GM19463 (cell line): ENCODE measurements at regions not wholly inside any gene's neighbourhood (a gene's known extent, or its start where the extent isn't known, plus 50 kb on each side); places are given as distances from the start of the nearest gene placed in this dataset.
"Not testable (repeated sequence)": the region's sequence is repeated elsewhere in the genome, so short reads cannot be mapped to it uniquely, and the experiment has no call there.

Source experiments
- ATAC-seq: cut with Tn5 transposase; IDR thresholded peaks from one replicate; pipeline ENCODE4 v1.9.1; 2021; ENCODE audit warnings: mild to moderate bottlenecking, moderate library complexity; ENCODE audit not compliant: unreplicated experiment

GRCh38 chr2:129192117-129192516, 787.3 kb upstream of the RAB6C start:
- no peak for ATAC-seq

DNA sequence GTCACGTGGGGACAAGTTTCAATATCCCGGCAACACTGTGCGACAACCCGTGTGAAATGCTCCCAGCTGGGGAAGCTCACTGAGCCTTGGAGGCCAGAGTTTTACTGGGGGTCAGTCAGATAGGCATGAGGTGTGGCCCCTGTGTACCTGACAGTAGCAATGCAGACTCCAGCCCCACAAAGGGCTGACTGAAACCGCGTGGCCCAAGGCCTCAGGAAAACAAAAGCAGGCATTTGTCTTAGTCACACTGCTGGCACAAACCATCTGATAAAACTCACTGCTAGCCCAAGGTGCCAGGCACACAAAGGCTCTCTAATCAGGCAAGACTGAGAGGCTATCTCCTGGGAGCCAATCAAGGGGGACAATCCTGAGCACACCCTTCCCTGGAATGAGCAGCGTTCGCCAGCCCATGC, 786.6 kb upstream of the RAB6C start:
- no peak for ATAC-seq

- ATAC-seq, result no peak
These were observed 785.5 kb upstream of the RAB6C start for GRCh38 chr2:129193961-129194360.

DNA sequence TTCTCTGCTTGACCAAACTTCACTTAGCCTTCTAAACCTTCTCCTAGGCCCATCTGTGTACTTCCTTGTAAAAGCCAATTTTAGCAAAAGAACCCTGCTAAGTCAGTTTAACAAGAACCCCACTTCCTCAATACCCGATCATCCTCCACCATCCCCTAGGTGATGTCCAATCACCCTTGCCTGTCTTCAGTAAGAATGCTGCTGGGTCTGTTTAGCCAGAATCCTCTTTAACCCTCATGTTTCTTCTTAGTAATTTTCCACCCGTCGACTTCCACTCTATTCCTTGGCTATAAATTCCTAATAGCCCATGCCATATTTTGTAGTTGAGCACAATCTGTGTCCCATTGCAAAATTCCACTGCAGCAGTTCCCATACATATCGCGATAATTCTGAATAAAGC, 780.0 kb upstream of the RAB6C start:
- no peak for ATAC-seq

GRCh38 chr2:129201696-129202095, 777.8 kb upstream of the RAB6C start:
- ATAC-seq, result no peak

DNA sequence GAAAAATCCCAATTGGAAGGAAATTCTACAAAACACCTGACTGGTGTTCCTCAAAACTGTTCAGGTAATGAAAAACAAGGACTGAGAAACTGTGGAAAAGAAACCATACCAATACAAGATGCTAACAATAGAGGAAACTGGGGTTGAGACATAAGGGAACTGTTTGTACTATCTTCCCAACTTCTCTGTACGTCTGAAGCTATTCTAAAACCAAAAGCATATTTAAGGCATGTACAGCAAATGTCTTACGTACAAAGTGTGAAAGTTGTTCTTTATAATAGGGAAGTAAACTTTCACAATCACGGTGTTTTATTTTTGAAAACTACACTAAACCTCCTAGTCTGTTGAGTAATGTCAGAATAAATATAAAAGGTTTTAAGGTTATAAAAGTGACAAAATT, 776.1 kb upstream of the RAB6C start:
- ATAC-seq, result no peak

DNA sequence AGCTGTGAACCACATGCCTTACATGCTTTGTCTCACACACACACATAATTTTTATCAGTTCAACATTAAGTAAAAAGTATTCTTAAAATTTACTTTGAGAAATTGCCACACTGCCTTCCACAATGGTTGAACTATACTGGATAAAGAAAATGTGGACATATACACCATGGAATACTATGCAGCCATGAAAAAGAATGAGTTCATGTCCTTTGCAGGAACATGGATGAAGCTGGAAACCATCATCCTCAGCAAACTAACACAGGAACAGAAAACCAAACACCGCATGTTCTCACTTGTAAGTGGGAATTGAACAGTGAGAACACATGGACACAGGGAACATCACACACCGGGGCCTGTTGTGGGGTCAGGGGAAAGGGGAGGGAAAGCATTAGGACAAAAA, 774.9 kb upstream of the RAB6C start:
- not testable (repeated sequence) for ATAC-seq

GRCh38 chr2:129205176-129205575, 774.3 kb upstream of the RAB6C start:
- no peak for ATAC-seq

GRCh38 chr2:129205766-129206165, 773.7 kb upstream of the RAB6C start:
- no peak for ATAC-seq

DNA sequence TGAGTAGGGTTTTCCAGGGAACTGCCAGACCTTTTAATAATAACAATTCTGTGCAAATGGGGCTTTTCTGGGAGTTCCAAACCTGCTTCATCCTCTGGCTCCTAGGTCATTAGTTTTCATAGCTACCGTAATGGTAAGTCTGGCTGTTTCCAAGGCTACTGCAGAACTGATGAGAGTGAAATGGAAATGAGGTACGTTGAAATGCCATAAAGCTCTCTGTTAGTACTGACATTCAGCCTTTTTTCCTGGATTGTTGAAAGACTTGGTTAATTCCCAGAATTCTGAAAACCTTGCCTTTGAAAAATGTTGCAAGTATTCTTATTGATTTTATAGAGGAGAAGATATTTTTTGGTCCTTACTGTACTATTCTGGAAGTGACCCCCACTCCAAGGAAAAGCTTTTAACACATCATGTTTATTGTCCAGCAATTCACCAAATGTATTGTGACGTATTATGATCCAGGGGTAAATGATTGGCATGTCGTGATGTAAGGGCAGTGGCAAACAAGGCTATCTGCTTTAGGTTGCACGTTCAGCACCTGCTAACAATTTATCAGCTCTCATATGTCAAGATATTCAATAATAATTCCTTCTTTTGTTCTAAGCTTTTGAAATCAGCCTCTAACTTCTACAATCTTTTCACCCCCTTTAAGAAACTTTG, 767.0 kb upstream of the RAB6C start:
- no peak for ATAC-seq

DNA sequence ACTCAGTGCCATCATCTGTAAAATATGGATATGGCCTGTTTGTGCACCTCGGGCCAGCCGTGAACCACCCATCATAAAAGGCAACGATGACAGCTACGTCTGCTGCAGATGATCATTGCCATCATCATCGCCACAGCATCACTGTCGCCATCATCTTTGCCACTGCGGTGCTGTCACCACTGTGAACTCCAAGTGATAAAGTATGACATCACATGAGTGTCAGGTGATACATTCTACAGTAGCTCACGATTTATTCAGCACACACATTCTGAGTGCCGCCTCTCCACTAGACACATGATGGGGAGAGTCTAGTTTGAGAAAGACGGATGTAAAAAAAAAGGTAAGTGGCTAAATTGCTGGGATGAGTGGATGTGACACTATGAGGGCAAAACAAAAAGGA, 755.4 kb upstream of the RAB6C start:
- no peak for ATAC-seq

- ATAC-seq, result no peak
These were observed 755.0 kb upstream of the RAB6C start for GRCh38 chr2:129224486-129224885.

- no peak for ATAC-seq
These were observed 750.3 kb upstream of the RAB6C start for GRCh38 chr2:129229196-129229595.

DNA sequence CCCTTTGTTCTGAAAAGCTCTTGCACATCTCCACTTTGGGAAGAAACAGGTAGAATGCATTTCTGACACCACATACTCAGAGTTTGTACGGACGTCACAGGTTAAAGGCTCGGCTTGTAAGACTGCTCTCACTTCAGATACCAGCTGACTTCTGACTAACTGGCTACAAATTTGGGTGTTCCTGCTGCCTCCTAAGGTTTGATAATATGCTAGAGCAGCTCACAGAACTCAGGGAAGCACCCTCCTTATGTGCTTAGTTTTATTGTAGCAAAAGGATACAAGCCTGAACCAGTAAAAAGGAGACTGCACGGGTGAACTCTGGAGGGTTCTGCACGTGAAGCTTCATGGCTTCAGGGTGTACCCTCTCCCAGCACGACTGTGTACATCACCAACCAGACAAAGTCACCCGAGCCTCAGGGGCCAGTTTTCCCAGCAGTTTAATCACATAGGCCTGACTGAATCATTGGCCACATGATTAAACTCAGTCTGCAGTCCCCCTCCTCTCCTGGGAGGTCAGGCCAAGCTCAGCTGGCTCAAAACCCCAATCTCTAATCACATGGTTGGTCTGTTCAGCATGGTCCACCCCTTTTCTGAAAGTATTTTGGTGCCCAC, 749.5 kb upstream of the RAB6C start:
- no peak for ATAC-seq

DNA sequence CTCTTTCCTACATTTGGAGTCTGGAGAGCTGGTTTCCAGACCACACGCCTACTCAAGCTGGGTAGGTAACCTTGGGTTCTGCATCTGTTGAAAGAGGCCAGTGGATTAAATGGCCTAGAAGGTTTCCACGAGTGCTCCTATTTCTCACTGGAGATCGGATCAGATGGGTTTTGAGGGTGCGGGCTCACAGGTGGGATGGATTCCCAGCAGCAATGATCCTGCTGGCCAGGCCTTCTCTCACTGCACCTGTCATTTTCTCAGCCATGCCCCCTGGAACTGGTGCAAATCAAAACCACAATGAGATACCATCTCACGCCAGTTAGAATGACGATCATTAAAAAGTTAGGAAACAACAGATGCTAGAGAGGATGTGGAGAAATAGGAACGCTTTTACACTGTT, 747.5 kb upstream of the RAB6C start:
- no peak for ATAC-seq

DNA sequence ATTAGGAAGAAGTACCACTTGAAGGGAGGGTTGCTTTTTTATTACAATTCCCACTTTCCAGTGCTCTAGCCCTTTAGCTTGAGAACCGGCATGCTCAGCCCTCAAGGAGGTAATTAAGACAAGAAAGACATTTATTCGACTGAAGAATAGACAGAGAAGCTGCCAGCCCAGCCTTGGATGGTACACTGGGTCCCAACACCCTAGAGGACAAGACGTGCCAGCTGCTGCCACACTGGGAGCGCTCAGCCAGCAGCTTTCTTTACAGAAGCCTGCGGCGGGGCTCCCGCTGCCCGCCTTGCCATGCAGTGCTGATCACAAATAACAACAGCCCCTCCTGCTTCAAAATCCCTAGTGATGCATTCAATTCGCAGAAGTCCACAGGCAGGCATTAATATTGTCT, 746.3 kb upstream of the RAB6C start:
- no peak for ATAC-seq

- no peak for ATAC-seq
These were observed 745.6 kb upstream of the RAB6C start for GRCh38 chr2:129233751-129234406.

DNA sequence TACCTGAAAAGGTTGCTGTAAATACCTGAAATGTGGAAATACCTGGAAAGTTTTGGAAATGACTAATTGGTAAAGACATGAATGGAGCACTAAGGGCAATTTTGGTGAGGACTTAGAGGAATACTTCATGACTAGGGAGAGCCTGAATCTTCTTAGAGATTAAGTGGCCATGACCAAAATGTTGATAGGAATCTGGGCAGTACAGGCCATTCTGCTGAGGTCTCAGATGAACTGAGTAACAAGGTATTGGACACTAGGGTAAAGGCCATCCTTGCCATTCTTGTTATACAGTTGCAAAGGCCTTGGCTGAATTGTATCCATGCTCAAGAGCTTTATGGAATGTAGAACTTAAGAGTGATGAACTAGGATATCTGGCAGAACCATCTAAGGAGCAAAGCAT, 742.9 kb upstream of the RAB6C start:
- no peak for ATAC-seq

DNA sequence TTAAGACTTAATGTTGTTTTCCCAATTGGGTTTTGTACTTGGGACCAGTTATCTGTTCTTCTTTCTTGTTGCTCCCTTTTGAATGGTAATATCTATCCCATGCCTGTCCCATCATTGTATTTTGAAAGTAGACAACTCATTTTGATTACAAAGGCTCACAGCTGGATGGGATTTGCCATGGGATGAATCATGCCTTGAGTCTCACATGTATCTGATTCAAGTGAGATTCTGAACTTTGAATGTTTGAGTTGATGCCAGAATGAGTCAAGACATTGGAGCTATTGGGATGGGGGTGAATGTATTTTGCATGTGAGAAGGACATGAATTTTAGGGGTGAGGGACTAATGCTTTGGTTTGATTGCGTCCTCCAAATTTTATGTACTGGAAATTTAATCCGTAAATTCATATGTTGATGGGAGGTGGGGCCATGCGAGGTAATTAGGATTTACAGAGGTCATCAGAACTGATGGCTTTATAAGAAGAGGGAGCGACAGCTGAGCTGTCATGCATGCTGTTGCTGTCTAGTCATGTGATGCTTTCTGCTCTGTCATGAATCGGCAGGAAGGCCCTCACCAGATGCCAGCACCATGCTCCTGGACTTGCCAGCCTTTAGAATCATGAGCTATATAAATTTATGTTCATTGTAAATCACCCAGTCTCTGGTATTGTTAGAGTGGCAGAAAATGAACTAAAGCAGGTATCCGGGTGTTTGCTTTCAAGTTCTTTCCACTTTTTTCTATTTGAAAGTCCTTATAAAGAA, 741.3 kb upstream of the RAB6C start:
- no peak for ATAC-seq

- no peak for ATAC-seq
These were observed 740.3 kb upstream of the RAB6C start for GRCh38 chr2:129239141-129239540.

DNA sequence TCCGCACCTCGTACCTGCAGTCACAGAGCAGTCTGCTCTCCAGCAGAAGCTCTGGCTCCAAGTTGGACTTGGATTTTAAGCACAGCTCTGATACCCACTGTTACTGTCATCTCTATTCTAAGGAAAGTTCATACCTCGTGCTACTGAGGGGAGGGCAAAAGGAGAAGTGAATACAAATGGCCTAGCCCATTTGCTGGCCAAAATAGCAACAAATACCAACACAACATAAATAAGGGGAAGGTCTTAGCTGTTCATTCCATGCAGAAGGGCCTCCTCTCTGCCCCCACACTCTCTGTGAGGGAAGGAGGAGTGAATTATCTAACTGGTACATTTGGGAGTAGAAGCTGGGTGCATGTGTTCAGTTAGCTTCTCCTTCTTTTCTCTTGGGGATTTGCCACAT, 739.4 kb upstream of the RAB6C start:
- ATAC-seq, result no peak

GRCh38 chr2:129242269-129242668, 737.2 kb upstream of the RAB6C start:
- ATAC-seq, result no peak
